NCI-H446 treated with DMSO at 0.1 percent for 48 hours (cell line): ENCODE measurements at regions not wholly inside any gene's neighbourhood (a gene's known extent, or its start where the extent isn't known, plus 50 kb on each side); places are given as distances from the start of the nearest gene placed in this dataset.
"Not testable (repeated sequence)": the region's sequence is repeated elsewhere in the genome, so short reads cannot be mapped to it uniquely, and the experiment has no call there.

Experiments
- DNase-seq: peaks from one replicate; lab custom pipeline; 2025; lab: John Stamatoyannopoulos, UW

DNA sequence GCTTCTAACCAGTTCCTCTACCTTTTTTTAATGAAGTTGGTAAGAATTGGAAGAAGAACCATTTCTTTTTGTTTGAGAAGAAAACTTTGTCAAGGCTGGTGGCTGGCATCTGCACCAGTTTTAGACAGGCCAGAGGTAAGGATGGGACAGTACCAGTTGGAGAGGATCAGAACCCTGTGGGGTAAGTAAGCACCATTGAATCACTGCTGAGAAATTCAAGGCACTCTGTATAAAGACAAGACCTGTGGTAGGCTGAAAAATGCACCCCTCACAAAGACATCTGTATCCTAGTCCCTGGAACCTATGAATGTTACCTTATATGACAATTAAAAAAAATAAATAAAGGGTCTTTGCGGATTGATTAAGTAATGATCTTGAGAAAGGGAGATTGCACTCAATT is 166.7 kb upstream of the NRP1 start:
- no peak for DNase-seq

DNA sequence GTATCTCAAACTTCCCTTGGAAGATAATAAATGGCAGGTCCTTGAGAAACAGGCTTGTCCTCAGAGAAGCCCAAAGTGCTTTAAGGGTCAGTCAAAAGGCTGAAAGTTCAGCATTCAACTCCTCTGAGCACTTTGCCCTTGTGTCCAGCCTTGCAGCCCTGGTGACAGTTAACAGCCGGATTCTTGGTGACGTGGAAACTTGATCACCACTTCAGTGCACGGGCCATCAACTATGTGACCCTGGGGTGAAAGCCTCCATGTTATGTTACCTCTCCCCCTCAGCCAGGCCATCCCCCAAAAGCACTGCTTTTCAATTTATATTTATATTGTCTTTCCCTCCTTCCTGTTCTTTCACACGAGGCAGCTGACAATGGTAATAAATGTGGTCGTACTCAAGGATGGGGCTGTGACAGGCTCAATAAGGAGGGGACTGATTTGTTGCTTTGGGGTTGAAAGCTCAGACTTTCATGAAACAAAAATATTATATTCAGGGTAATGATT is 164.0 kb upstream of the NRP1 start:
- no peak for DNase-seq

DNA sequence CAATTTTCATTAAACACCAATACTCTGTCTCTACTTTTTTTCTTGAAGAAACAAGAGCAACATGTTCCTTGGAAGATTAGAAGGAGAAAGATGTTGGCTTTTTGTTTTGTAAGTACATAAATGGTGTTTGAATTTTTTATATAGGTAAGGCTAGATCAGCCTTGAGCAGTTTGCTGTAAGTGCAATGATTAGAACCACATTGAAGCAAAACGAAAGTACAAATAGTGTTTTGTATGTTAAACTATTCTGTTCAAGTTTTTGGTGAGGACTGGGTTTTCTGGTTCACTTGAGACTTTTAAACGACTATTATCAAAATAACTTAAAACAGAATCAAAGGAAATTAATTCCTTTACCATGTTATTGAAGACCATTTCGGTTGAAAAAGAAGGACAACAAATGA is 162.9 kb upstream of the NRP1 start:
- DNase-seq, result no peak

DNA sequence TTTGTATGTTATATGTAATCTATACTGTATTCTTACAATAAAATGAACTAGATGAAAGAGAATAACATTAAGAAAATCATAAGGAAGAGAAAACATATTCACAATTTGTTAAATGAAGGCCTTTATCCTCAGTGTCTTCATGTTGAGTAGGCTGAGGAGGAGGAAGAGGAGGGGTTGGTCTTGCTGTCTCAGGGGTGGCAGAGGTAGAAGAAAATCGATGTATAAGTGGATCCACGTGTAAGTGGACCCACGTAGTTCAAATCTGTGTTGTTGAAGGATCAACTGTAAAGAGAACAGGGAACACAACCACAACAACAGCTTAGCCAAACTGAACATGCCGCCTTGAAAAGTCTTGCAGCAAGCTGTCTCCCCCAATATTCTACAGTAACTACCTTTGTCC is 161.6 kb upstream of the NRP1 start:
- DNase-seq, result no peak

DNA sequence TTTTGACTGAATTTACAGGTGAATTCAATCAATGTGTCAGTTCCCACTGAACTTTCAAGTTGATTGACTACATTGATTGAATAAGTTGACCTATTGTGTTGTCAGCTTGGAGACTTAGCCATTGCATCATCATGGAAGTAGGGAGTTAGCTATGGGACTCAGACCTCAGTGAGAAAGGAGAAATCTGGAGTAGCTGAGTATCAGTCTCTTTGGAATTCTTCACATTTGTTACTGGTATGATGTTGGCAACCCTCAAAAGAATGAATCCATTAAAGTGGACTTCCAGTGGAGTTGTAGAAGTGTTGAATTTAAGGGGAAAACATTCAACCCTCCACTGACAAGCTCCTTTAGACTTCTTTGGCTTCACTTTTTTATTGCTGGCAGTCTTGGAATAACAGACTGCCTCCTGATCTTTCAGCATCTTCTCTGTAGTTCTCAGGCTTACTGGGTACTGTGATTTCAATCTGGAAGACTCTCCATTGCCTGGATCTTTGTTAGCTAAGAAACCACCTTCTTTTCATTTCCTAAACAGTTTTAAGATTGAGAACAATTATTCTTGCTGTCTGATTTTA is 160.3 kb upstream of the NRP1 start:
- no peak for DNase-seq

DNA sequence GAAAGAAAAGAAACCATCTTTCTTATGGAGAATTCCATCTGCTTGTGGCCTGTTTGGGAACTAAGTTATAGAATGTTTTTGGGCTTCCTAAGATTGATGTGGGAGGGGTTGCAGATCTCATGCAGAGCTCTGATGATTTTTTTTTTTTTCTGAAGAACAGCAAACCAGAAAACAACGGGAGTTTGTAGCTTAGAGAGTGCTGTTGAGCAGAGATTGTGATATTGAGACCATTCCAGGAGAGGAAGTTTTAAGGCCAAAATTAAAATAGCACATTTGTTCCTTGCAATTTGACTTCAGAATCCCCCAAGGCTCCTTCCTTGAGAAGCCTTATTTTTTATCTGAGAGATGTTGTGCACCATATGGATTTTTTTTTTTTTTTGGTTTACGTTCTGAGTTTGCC is 159.5 kb upstream of the NRP1 start:
- DNase-seq, result no peak

DNA sequence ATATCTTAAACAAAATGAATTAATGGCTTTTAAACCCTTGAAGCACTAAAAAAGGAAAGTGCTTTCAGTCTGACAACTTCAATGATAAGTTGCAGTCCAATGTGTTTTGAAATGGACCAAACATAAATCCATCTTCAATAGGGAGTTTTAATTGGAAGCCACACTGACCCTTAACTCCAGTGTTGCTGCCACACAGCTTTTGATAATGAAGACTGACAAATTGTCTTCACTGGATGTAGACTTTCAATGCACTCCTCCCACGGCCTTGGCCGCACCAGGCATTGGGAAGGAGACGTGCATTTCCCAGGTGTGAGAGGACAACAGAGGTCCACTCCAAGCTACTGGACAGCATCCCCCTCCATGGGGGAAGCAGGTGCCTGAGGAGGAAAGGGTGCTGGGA is 159.0 kb upstream of the NRP1 start:
- no peak for DNase-seq

DNA sequence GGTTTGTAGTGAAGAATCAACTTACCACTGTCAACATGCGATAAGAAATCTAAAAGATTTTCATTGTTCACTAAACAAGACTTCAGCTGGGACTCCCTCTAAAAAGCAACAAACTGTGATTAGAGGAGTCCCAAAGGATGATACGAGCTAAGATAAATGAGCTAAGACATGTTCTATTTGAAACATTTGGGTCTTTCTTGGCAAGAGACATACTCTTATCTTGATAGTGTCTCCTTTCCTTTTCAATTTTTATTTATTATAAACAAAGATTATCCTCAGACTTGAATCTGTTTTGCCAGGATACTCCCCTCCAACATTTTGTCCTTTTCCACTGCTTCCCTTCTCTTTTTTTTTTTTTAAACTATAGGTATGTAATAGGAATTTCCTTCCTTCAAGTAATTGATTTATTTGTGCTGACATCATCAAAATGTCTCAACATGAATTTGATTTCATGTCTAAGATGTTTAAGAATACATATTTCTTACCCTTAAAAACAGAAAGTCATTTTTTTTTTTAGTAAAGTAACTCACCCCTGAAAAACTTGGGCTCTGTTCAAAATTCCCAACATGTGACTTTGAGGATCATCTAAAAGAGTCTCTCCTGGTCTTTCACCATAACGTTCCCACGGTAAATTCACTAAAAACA is 158.4 kb upstream of the NRP1 start:
- DNase-seq, result no peak

DNA sequence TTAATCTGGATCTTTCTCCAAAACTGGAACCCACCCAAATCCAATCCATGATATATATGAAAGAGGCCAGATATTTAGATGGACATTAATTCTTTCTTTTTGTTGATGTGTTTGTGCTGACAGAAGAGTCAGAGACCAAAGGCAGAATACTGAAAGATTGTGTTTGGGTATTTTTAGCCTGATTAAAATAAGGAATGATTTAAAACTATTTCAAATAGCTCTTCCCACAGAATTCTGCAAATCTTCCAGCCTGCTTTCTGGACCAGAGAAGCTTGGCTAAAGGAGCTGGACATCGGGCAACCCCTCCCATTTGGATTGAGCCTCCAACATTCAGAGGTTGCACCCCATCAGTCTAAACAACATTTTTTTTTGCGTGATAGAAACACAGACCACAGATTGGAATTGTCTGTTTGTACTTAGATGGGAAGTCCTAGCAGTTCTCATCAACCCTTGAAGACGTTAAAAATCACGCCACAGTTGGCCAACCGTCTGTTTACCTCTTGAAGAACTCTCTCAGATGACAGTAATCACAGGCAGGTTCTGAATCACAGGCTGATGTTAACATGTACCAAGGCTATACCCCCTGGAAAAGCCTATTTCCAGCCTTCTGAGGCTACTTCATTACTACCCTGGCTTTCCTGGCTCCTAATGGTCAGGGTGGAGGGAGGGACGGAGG is 155.2 kb upstream of the NRP1 start:
- DNase-seq, result no peak

DNA sequence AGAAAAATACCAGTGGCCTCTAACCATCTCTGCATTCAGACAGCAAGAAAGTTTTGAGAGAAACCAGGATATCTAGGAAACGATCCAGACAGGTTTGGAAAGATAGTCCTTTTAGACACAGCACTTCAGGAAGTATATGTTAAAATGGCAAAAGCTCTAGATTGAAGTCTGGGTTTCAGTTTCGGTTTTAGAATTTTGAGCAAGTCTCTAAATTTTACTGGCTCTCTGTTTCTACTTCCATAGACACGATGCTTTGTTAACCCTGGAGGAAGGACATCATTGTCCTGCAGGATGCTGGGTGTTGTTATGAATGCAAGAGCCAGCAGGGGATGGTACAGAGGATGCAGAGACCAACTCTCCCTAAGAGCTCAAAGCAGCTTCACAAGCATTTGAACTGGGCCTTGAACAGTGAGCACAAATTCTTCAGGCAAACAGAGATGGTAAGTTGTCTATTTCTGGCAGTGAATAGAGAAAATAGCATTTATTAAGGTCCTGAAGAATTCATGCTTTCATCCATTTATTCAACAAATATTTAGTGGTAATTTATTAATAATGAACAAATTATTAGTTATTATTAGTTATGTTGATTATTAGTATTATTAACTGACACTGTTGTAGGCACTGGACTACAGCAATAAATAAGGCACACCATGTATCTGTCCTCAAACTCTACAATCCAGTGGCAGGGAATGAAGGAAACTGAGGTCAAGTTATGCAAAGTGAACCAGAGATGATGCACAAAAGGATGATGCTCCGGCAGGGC is 152.7 kb upstream of the NRP1 start:
- DNase-seq, result no peak

DNA sequence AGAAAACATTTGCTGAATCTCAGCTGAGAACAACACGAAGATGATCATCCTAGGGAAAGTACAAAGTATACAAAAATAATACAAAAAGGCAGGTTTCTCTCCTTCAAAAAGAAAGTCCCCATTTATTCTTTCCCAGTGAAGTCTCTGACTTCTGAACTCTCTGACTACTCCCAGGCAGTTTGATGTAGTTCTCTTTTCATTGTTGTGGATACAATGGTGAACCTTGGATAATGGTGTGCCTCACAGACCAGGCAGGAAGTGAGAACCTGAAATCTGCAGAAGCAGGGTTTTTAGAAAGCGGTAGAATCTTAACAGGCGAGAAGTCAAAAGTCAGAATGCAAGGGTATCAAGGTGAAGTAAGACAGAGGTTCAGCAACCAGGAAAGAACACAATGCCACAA is 150.8 kb upstream of the NRP1 start:
- no peak for DNase-seq

DNA sequence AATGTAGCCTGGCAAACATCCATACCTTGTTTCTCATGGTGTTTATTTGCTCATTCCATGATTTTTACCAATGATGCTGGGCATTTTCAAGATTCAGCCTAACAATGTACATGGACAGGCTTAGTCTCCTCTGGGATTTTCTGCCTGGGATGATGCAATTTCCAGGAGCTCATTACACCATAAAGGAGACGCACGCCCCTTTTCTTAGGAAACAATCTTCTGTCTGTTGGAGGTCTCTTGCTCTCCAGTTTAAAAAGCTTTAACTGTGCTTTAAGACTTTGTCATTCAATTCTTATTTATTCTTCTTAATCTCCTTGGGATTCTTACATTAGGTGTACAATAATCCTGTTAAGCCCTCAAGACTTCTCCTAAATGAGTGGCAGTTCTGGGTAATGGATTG is 150.3 kb upstream of the NRP1 start:
- DNase-seq, result no peak

DNA sequence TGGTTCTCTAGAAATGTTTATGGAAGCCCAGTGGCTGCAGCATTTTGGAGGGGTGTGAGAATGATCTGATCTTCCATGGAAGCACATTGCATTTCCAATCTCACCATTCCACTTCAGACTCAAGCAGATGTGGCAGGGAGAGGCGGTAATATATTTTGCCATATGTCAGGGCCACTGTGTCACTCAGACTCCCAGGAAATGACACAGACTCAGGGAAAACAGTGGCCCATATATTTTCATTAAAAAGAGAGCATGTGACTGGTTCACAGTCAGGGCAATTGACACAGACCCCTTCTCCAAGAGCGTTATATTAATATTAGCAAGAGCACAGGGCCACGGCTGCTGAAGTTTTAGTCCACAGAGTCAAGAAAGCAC is 149.3 kb upstream of the NRP1 start:
- DNase-seq, result no peak

DNA sequence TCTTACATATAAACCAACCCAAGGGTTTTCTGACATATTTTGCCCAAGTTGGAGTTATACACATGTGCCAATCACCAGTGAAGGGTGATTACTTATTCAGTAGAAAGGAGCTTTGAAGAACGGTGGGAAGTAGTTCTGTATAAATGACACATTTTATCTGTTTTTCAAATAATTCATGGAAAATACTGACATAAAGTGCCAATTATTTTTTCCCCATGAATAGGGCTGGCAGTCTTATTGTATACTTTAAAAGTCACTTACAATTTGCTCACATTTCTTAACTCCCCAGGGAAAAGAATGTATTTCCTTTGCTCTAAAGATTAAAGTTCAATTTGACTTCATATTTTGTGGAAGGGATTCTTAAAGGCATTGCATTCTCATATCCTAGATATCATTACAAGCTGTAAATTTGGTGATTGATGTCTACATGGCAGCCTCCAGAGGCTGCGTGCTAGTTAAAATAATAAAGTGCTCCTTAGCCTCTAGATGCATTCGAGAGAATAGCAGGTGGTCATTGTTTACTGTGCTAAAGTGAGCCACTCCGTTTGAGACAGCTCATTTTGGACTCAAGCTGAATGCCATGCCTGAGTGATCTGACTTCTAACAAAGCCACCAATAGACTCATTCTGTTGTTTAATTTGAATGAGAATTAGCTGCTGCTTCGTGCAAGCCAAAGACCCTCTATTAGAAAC is 148.8 kb upstream of the NRP1 start:
- no peak for DNase-seq

DNA sequence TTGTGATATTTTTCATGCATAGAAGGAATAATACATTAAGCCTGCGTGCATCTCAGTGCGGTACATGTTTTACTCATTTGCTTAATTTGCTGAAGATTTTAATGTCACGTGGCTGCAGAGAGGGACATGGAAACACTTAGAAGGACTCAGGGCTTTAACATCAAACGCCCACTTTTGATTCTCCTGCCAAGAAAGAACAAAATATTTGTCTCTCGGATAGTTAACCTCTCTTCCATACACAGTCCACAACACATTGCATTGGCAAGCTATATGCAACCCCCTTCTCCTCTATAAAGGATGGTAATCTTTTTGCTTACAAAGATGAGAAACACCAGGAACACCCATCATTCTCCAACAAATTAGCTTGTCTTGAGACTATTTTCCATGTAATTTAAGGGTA is 148.0 kb upstream of the NRP1 start:
- no peak for DNase-seq

DNA sequence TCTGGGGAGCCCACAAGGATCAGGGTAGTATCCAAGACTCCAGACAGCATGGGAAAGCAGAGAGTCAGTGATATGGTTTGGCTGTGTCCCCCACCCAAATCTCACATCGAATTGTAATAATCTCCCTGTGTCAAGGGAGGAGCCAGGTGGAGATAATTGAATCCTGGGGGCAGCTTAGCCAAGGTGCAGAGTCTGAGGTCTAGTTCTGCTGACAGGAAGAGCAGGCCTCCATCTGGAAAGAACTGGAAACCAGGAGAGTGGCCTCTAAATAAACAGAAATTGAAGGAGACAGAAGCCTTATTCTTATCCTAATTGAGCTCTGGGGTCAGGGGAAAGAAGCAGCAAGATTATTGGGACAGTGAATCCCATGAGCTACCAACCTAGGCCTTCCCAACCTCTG is 146.7 kb upstream of the NRP1 start:
- no peak for DNase-seq

DNA sequence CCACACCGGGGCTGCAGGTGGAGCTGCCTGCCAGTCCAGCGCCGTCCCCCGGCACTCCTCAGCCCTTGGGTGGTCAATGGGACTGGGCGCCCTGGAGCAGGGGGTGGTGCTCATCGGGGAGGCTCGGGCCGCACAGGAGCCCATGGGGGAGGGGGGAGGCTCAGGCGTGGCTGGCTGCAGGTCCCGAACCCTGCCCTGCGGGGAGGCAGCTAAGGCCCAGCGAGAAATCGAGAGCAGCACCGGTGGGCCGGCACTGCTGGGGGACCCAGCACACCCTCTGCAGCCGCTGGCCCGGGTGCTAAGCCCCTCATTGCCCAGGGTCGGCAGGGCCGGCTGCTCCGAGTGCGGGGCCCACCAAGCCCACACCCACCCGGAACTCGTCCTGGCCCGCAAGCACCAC is 145.9 kb upstream of the NRP1 start:
- not testable (repeated sequence) for DNase-seq

DNA sequence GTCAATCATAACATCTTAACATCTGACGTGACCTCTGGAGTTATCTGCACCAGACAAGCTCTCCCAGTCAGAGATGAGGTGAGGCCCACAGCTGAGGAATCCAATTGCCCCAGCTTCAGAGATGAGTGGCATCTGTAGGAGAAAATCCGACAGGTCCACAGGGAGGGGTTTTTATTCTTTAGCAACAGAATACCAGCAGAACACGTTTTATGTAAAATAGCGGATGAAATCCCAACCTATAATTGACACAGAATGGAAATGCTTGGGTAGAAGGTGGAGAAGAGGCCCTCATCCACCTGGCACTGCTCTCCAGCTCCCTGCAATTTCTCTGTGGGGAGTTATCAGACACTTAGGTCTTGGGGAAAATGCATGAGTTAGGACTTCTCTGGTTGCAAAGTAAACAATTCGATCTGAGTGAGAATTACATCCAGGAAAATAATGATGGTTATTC is 144.2 kb upstream of the NRP1 start:
- no peak for DNase-seq

DNA sequence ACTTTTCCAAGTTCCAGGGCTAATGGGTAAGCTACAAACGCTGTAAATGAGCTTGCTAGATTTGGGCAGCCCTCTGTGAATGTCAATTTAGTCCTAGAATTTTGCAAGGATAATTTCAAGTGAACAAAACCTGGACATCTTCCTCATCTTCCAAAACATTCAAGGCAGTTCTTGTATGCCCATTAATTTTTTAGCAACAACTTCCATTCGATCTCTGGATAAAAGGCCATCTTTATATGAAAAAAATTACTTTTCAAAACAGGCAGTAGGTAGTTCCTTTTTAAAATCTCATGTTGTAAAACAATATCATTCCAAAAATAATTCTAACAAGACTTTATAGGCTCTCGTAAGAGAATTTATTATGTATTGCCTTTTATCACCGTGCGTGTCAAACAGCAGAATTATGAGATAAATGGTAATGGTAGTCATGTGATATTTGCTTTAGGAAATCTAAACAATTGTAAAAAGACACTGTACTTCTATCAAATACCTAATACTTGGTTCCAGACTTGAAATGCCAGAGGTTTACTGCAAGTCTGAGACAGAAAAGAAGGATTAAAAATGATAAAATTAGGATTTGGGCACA is 143.7 kb upstream of the NRP1 start:
- no peak for DNase-seq

DNA sequence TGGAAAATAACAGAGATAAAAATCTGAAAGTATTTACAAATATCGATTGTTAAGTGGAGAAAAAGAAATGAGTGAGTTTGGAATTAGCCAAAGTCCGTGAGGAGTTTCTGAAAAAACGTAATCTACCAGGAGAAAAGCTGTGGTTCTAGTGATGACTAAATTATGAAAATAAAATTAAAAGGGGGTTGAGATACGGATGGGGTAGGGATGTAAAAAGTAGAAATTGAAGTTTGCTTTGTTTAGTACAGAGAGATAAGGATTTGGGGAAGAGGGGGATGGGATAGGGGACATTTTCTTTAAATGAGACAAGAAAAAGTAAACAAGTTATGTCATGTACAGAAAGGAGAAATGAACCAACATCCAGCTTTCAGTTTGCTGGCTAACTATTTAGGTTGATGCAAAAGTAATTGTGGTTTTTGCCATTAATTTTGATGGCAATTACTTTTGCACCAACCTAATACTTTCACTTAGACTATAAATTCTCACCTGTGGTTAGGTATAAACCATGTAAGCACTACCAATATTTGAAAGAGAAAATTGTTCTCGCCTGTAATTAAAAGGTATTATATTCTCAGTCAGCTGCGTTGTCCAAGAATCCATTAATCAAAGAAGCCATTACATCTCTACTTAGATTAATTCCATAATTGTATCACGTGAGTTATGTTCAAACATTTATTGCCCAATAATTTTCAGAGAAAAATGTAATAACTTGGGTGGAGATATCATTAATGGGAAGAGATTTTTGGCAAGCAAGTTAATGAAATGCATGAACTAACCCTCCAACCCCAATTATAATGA is 143.0 kb upstream of the NRP1 start:
- no peak for DNase-seq

DNA sequence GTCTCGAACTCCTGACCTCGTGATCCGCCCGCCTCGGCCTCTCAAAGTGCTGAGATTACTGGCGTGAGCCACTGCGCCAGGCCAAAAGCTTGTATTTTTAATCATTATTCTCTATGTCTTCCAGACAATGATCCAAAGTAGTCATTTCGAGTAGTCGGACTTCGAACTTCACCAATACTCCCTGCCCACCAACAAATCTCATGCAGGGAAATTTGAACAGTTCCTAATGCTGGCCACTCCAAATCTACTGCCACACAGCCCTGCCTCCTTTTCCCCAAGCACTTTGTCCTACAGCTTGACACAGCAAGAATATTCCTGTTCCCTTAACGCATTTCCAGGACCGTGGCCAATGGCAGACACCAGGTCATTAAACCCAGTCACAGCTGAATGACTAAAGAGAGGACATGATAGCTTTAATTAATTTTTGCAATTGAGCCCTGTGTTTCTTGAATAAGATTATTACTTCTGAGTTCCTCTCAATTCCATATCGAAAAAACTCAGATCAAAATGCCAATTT is 142.3 kb upstream of the NRP1 start:
- no peak for DNase-seq
